Breast epithelium (tissue), 4 donors: ENCODE measurements at regions not wholly inside any gene's neighbourhood (a gene's known extent, or its start where the extent isn't known, plus 50 kb on each side); places are given as distances from the start of the nearest gene placed in this dataset.

ENCODE experiments used
- DNase-seq, 2 donors: peaks; one replicate each; pipeline ENCODE4 v3.0.0-alpha.2; 2019; ENCODE audit warnings: low spot score in 2 of 2
- H3K27ac ChIP-seq, 2 donors: fragments of 200-600 bp; sonication (generic) in 1 of 2; one replicate each; pipeline ENCODE4 v1.5.1; 2016 to 2019; ENCODE audit warnings: mild to moderate bottlenecking in 1 of 2
- H3K27me3 ChIP-seq, 2 donors: fragments of 200-600 bp; sonication (generic) in 1 of 2; one replicate each; pipeline versions ENCODE4 v1.5.1 to v1.6.0; 2017 to 2019; ENCODE audit warnings: control low read depth in 1 of 2, mild to moderate bottlenecking in 1 of 2
- H3K36me3 ChIP-seq: fragments of 200-600 bp; one replicate; pipeline ENCODE4 v1.5.1; 2019
- H3K4me1 ChIP-seq, 2 donors: fragments of 200-600 bp; sonication (generic); one replicate each; pipeline ENCODE4 v1.5.1; 2016 to 2019; ENCODE audit warnings: control low read depth in 1 of 2
- H3K4me3 ChIP-seq, 3 donors: fragments of 200-600 bp; sonication (generic); 1 replicate in 2 of 3; 2 replicates in 1 of 3; pipeline ENCODE4 v1.5.1; 2016 to 2019; ENCODE audit warnings: mild to moderate bottlenecking in 3 of 3, moderate library complexity in 2 of 3
- H3K9me3 ChIP-seq, 2 donors: fragments of 200-600 bp; sonication (generic) in 1 of 2; one replicate each; pipeline ENCODE4 v1.5.1; 2016 to 2019; ENCODE audit warnings: control low read depth in 1 of 2
- POLR2A ChIP-seq: fragments of 450-650 bp; IDR thresholded peaks from one replicate; pipeline ENCODE4 v1.6.1; 2016; ENCODE audit warnings: antibody characterized with exemption, mild to moderate bottlenecking, moderate library complexity
- POLR2AphosphoS5 ChIP-seq, 3 donors: sonication (generic); formaldehyde crosslinking; IDR thresholded peaks; one replicate each; pipeline ENCODE4 v1.6.1; 2017; ENCODE audit warnings: antibody characterized with exemption in 3 of 3
- intact Hi-C: fragments of 100-400 bp; cut with DNase I; formaldehyde crosslinking; loops from one replicate; pipeline ENCODE4 v1.15.1; 2023; ENCODE audit warnings: low total_unique reads
- TF ChIP-seq, protein P1 (sequence below), 3 donors: fragments of 450-650 bp; IDR thresholded peaks; one replicate each; pipeline ENCODE4 v1.5.1; 2016 to 2017; ENCODE audit warnings: antibody characterized with exemption in 3 of 3, mild to moderate bottlenecking in 3 of 3, moderate library complexity in 3 of 3

DNA sequence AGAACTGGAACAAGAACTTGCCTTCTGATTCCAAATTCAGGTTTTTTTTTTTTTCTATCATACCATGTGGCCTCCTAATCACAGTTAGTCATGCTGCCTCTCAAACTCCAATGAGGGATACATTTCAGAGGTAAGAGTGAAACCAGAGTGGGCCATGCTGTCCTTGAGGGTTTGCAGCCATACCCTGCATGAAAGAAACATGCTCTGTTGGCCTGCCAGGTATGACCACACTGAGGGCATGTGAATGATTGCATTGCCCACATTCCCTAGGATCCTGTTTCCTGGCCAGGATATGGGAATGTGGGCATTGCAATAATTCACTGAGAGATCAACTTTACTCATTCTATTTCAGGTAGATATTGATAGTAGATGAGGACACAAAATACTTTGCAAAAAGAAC lies 56.4 kb upstream of the DDIT4L start:
- no peak overlapping the region for H3K4me3 ChIP-seq
- peaks cover 4 to 10% of the 10 kb centered on the region in 2 donors for H3K9me3 ChIP-seq
- no peaks in the 10 kb centered on the region for H3K4me1 ChIP-seq
- intact Hi-C loops, result no loop called here
- H3K27me3 ChIP-seq, result no peaks in the 10 kb centered on the region
- TF ChIP-seq POLR2AphosphoS5 (IDR thresholded peaks at IDR 0.05) (no peak), POLR2A (no peak)
- TF ChIP-seq, protein P1, sequence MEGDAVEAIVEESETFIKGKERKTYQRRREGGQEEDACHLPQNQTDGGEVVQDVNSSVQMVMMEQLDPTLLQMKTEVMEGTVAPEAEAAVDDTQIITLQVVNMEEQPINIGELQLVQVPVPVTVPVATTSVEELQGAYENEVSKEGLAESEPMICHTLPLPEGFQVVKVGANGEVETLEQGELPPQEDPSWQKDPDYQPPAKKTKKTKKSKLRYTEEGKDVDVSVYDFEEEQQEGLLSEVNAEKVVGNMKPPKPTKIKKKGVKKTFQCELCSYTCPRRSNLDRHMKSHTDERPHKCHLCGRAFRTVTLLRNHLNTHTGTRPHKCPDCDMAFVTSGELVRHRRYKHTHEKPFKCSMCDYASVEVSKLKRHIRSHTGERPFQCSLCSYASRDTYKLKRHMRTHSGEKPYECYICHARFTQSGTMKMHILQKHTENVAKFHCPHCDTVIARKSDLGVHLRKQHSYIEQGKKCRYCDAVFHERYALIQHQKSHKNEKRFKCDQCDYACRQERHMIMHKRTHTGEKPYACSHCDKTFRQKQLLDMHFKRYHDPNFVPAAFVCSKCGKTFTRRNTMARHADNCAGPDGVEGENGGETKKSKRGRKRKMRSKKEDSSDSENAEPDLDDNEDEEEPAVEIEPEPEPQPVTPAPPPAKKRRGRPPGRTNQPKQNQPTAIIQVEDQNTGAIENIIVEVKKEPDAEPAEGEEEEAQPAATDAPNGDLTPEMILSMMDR (IDR thresholded peaks at IDR 0.05), result no peak
- H3K27ac ChIP-seq, result no peak overlapping the region
- H3K36me3 ChIP-seq, result no peaks in the 10 kb centered on the region
- DNase-seq, result no peak

DNA sequence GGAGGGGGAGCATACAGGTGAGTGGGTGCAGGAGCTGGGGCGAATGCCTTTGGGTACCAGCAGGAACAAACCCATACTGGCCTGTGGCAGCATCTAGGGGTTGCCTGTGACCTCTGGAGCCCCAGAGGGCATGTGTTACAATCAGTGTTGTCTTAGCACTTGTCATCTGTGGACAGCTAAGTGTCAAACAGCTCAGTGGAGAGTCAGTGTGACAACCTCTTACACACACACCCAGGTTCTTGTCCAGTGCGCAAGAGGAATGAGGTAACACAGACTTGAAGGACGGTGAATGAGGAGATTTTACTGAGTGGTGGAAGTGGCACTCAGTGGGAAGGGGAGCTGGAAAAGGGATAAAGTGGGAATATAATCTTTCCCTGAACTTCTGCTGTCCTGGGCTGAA lies 54.1 kb upstream of the DDIT4L start:
- no peaks in the 10 kb centered on the region for H3K36me3 ChIP-seq
- H3K27me3 ChIP-seq, result no peaks in the 10 kb centered on the region
- H3K4me3 ChIP-seq, result no peak overlapping the region
- TF ChIP-seq, protein P1 (IDR thresholded peaks at IDR 0.05), result no peak
- TF ChIP-seq POLR2AphosphoS5 (IDR thresholded peaks at IDR 0.05) (no peak), POLR2A (no peak)
- intact Hi-C loops, result no loop called here
- H3K27ac ChIP-seq, result no peak overlapping the region
- H3K9me3 ChIP-seq, result peaks cover 4 to 10% of the 10 kb centered on the region in 2 donors
- no peak for DNase-seq
- no peaks in the 10 kb centered on the region for H3K4me1 ChIP-seq
